SIG-M5 treated with dmso at 0.1 percent for 504 hours (cell line): ENCODE measurements at regions not wholly inside any gene's neighbourhood (a gene's known extent, or its start where the extent isn't known, plus 50 kb on each side); places are given as distances from the start of the nearest gene placed in this dataset.

ENCODE experiments used
- DNase-seq: peaks from one replicate; lab custom pipeline; 2025; ENCODE audit not compliant: unreplicated experiment; lab: John Stamatoyannopoulos, UW

GRCh38 chrX:118167361-118167760, 50.8 kb upstream of the KLHL13 start:
- no peak for DNase-seq

GRCh38 chrX:118171356-118171755, 54.7 kb upstream of the KLHL13 start:
- no peak for DNase-seq

DNA sequence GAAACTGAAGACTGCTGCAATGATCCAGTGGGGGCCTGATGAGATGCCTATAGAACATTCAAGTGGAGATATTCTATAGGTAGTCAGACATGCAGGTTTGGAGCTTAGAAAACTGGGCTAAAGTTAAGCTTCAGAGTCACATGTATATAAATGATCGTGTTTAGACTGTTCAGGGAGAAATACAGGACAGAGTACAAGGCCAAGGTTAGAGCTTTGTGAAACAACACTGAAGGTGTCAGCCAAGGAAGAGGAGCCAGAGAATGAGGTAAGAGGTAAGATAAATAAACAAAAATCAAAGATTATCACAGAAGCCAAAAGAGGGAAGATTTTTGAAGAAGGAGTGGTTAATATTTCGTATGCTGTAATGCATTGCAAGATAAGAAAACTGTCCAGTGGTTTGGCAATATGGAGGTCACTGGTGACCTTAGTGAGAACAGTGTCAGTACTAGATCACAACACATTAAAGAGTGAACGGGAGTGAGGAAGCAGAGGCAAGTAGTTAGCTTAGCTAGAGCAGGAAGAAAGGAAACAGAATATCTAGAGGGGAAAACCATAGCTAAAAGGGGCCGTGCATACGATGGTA, 58.0 kb upstream of the KLHL13 start:
- DNase-seq: no peak

- no peak for DNase-seq
Observed at GRCh38 chrX:118177708-118178107, 61.1 kb upstream of the KLHL13 start.

- DNase-seq: no peak
Observed at GRCh38 chrX:118178450-118178849, 61.8 kb upstream of the KLHL13 start.

- no peak for DNase-seq
Observed at GRCh38 chrX:118179161-118179560, 62.6 kb upstream of the KLHL13 start.

DNA sequence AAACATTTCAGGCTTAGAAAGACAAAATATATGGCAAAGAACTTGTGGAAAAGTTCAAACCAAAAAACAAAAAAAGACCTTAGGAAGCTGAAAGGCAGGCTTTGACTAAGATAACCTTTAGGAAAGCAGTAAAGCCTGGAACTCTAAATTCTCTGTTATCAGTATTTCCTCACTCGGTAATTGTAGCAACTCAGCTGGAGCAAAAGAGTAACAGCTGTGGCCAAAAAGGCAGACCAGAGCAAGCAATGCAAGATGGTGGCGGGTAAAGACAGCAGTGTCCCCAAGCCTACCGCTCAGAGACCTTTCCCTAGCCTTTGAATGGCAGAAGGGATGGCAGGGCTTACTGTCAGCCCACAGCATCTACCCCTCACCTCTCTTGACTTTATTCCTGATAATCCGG, 63.1 kb upstream of the KLHL13 start:
- DNase-seq: no peak

DNA sequence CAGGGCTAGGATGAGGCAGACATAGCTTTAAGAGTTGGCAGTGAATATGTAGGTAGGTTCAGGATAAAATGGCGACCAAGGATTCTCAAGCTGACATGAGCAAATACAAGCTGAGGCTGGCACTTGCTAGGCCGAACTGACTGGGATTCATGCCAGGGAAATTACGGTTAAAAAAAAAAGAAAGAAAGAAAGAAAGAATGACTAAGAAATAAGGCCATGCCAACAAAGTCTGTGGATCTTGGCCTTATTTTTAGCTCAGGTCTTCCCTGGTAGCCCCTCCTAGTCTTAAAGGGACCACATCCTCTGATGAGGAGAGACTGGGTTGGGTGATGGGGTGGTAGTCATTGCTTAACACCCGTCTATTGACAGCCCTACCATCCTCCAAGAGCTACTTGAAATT, 64.4 kb upstream of the KLHL13 start:
- no peak for DNase-seq

DNA sequence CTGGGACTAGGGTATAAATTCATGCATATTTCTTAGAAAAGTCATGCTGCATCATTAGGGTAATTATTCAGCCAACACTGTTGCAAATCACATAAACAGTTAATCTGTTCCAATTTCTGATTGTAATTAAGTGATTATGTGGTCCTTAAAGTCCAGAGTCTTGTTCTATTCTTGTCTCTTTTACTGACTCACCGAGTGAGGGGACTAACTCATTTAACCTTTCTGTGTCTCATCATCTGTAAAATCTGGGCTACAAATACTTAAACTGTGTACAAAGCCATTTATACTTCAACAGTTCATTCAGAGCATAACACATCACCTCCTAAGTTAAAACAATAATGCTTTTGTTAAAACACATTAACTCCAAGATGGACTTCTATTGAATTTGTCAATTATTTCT, 65.4 kb upstream of the KLHL13 start:
- no peak for DNase-seq

DNA sequence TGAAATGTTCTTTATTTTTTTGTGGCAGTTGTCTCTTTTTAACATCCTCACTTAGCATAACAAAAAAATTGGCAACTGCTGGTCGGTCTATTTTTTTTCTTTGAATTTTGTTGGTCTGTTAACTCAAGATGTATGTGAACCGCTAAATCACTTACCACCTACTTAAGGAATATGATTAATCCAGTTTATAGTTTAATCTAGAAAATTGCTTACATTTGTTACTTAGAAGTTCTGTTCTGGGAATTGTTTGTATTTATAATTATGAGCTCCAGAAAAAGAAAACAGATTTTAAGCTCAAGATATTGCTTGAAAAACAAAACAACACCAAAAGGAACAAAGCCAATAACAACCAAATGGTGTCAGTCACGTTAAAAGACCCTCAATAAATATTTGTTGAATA, 66.1 kb upstream of the KLHL13 start:
- DNase-seq: no peak

DNA sequence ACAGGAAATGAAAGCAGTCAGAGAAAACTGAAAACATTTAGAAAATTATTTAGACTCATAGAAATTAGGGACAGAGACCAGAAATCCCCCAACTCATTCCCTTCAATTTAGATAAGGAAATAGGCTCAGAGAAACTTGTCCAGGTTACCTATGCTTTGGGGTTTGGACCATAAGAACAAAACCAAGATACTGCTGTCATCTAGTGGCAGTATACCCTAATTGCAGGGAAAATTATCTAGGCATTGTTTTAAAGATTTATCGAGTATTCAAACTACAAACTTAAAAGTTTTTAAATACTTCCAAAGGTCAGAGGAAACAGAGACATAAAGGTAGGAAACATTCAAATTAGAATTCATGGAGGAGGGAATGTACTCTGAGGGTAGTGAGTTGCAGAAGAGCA, 67.0 kb upstream of the KLHL13 start:
- no peak for DNase-seq

- DNase-seq: no peak
Observed at GRCh38 chrX:118187100-118187499, 70.5 kb upstream of the KLHL13 start.

- no peak for DNase-seq
Observed at GRCh38 chrX:118189000-118189399, 72.4 kb upstream of the KLHL13 start.

GRCh38 chrX:118189628-118190027, 73.0 kb upstream of the KLHL13 start:
- DNase-seq: no peak

- no peak for DNase-seq
Observed at GRCh38 chrX:118197730-118198129, 81.1 kb upstream of the KLHL13 start.

GRCh38 chrX:118198577-118198976, 82.0 kb upstream of the KLHL13 start:
- no peak for DNase-seq

DNA sequence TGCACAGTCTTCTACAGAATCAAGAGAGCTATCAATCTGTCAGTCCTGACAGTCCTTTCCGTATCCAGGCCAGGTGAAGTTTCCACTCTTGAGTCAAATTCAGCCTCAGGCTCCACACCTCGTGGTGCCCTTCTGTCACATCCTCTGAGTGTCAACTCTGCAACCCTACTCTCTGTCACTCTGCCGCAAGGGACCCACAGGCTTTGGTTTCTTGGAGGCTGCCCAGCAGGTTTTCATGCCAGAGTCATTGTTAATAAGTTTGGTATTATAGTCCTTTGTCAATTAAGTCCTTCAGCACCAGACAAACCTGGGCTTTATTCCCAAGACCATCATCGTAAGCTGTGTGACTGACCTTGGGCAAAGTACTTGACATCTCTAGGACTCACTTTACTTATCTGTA, 83.4 kb upstream of the KLHL13 start:
- DNase-seq: no peak

DNA sequence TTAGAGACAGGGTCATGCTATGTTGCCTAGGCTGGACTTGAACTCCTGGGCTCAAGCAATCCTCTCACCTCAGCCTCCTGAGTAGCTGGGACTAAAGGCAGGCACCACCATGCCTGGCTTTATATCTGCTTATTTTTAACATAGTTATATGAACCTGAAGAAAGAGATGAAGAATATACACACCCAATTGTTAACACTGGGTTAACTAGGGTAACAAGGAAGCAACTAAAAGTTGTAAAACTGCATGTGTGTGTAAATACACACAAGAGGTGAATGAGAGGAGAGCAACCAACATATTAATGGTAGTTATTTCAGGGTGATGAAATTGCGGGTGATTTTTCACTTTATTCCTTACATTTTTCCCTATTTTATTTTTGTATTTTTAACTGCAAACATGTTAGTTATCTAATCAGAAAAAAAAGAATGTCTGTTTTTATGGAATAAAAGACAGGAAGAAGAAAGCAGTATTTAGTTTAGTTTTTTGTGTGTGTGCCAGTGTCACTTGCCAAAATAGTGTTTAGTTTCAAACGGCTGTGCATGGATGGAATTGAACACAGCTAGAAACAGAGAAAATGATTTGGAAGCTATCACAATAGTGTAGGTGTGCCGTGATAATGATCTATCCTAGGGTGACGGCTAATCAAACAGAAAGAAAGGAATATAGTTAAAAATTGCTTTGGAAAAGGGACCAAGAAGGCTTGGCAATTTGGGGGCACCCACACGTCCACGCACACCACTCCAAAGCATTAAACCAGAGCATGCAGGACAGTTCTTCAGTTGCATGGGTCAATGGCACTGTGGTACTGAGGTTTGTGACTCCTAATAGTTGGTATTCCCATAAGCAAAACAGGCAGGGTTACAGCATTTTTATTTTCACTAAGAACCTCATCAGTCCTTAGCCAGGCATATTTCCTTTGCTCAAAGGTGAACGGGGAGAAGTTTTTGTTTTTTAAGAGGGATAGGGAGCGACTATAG, 89.1 kb upstream of the KLHL13 start:
- DNase-seq: no peak

- DNase-seq: peak; percentile 21
Observed at GRCh38 chrX:118207831-118208453, 91.3 kb upstream of the KLHL13 start.

DNA sequence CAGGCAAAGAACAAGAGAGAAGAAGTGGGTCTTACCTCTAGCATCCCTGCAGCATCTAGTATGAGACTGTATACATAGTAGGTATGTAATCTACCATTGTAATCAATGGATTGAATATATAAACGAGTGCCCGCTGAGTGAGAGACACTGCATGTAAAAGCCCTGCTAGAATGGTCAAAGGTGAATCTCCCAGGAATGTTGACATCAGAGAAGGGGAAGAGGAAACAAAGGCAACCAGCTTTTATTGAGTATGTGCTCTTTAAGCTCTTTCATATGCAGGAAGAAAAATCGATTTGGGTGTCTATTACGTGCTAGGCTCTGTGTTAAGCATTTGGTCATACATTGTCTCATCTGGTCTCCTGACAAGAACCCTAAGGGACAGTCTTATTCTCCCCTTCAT, 91.9 kb upstream of the KLHL13 start:
- no peak for DNase-seq

- peak; percentile 27 for DNase-seq
Observed at GRCh38 chrX:118211891-118212816, 95.5 kb upstream of the KLHL13 start.
